ENCODE measurements at regions not wholly inside any gene's neighbourhood (a gene's known extent, or its start where the extent isn't known, plus 50 kb on each side); places are given as distances from the start of the nearest gene placed in this dataset.

DNA sequence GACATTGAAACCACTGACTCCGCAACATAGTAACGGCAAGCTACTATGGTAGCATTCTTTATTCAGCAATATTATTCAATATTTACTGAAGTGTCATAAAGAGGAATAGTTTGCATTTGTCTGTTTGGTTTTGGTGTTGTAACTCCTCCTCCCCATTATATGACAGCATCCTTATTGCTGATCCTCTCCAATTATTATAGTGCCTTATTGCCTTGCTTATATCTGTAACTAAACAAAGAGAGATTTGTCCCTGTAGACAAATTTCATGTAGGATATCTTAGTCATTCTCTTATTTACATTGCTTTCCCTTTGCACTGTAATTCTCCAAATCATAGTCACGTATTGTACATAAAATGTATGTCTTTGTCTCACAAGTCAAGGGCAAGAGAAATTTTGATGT is 1041.2 kb upstream of the ZEB2 start:
- H2AK5ac ChIP-seq (ENCODE audit: insufficient read length, low read length): no peak overlapping the region
- H2BK15ac ChIP-seq (ENCODE audit: low read depth, low read length): no peak overlapping the region
- H4K91ac ChIP-seq (ENCODE audit: insufficient read length, low read depth, low read length): no peak overlapping the region
- no peaks in the 10 kb centered on the region for H4K20me1 ChIP-seq (ENCODE audit: control insufficient read depth, insufficient read depth, insufficient read length)
- no peak overlapping the region for H3K23ac ChIP-seq (ENCODE audit: insufficient read length, low read depth, low read length)
- H3K9ac ChIP-seq (ENCODE audit: extremely low read depth, insufficient read length, low read length): no peak overlapping the region
- H3K27me3 ChIP-seq (ENCODE audit: insufficient read depth, low read length): no peaks in the 10 kb centered on the region
- TF ChIP-seq CTCF (conservative IDR thresholded peaks at IDR 0.05): no peak
- H4K8ac ChIP-seq (replicated peaks; ENCODE audit: insufficient read length, low read depth, low read length): no peak overlapping the region
- H3K4me3 Mint-ChIP-seq: no peak overlapping the region
- H3K4me2 ChIP-seq (ENCODE audit: insufficient read depth, insufficient read length, low read length): no peak overlapping the region
- no peaks in the 10 kb centered on the region for H3K79me1 ChIP-seq (ENCODE audit: insufficient read depth, low read depth, low read length, poor library complexity, severe bottlenecking)
- H3K56ac ChIP-seq (ENCODE audit: insufficient read length, low read depth, low read length): no peak overlapping the region
- H3K9me3 ChIP-seq (ENCODE audit: control insufficient read depth, low read depth, low read length): no peaks in the 10 kb centered on the region
- no peaks in the 10 kb centered on the region; the same call in 1 of the 2 replicates for H3K4me1 ChIP-seq (ENCODE audit: insufficient read depth, low read length)
- DNase-seq: no peak
- no peak overlapping the region for H2BK20ac ChIP-seq (ENCODE audit: low read depth, low read length, poor library complexity, severe bottlenecking)
- no CpG with 5 or more reads among the region's 3 CpGs for WGBS (ENCODE audit: extremely low coverage, insufficient read length, low lambda C conversion rate)
- H3K9me3 Mint-ChIP-seq: no peaks in the 10 kb centered on the region
- H3K27ac Mint-ChIP-seq: no peak overlapping the region
- H4K5ac ChIP-seq (ENCODE audit: insufficient read length, low read depth, low read length): no peak overlapping the region
- no peak overlapping the region for H3K18ac ChIP-seq (ENCODE audit: insufficient read length, low read depth, low read length)
- H3K14ac ChIP-seq (ENCODE audit: insufficient read depth, low read length): no peak overlapping the region
- H3K23me2 ChIP-seq (ENCODE audit: insufficient read length, low read depth, low read length, poor library complexity, severe bottlenecking): no peaks in the 10 kb centered on the region
- H2AFZ ChIP-seq (ENCODE audit: low read length): no peak overlapping the region
- no peak overlapping the region for H3T11ph ChIP-seq (ENCODE audit: low read length)
- no peak overlapping the region for H2BK120ac ChIP-seq (ENCODE audit: low read depth, low read length, poor library complexity, severe bottlenecking)
- H2BK12ac ChIP-seq (ENCODE audit: insufficient read length, low read depth, low read length): no peak overlapping the region
- H3K4me1 Mint-ChIP-seq: peaks cover 10 to 20% of the 10 kb centered on the region in 2 experiments
- H3K27ac ChIP-seq (ENCODE audit: insufficient read length, low read depth, low read length): no peak overlapping the region
- no peak overlapping the region for H3K4ac ChIP-seq (ENCODE audit: low read depth, low read length)
- no peaks in the 10 kb centered on the region for H3K27me3 Mint-ChIP-seq (ENCODE audit: low read depth)
- no peak overlapping the region for H2BK5ac ChIP-seq (ENCODE audit: insufficient read length, low read length)
- H3K36me3 Mint-ChIP-seq (ENCODE audit: insufficient read depth in 1 of 3, low read depth in 3 of 3): no peaks in the 10 kb centered on the region
- H3K79me2 ChIP-seq (ENCODE audit: insufficient read depth, low read length): no peaks in the 10 kb centered on the region
